Activated T-cell treated with anti-CD3 and anti-CD28 coated beads, Interleukin-2, amount 50 U/mL, for 48 hours (primary cell): ENCODE measurements at regions not wholly inside any gene's neighbourhood (a gene's known extent, or its start where the extent isn't known, plus 50 kb on each side); places are given as distances from the start of the nearest gene placed in this dataset.
"Not testable (repeated sequence)": the region's sequence is repeated elsewhere in the genome, so short reads cannot be mapped to it uniquely, and the experiment has no call there.

Source experiments
- DNase-seq, 2 experiments: peaks; one replicate each; pipeline ENCODE4 v3.0.0-alpha.2; 2020

DNA sequence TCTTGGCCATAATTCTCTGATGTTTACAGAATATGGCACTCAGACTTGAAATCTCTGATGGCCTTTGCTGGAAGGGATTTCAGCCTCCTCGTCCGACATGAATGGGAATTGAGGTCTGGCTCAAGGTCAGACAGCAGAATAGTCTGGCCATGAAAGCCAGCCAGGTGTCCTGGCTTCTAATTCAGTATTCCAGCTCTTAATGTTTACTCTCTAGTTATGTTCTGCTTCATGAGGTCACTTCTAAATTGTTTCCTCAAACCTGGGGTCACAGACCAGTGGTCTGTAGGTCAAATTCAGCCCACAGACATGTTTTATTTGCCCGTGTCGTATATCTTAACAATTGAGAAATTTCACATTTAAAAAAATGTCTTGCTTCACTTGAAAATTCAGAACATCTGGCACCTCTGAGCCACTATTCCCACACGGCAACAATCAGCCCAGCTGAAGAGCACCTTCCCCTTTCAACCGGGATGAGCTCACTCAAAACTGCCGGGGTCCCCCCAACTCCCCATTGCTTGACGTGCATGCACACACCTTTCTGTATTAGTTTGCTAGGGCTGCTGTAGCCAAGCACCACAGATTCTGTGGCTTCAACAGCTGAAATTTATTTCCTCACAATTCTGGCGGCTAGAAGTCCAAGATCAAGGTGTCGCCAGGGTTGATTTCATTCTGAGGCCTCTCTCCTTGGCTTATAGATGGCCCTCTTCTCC is 243.5 kb downstream of the ENC1 start:
- no peak for DNase-seq

DNA sequence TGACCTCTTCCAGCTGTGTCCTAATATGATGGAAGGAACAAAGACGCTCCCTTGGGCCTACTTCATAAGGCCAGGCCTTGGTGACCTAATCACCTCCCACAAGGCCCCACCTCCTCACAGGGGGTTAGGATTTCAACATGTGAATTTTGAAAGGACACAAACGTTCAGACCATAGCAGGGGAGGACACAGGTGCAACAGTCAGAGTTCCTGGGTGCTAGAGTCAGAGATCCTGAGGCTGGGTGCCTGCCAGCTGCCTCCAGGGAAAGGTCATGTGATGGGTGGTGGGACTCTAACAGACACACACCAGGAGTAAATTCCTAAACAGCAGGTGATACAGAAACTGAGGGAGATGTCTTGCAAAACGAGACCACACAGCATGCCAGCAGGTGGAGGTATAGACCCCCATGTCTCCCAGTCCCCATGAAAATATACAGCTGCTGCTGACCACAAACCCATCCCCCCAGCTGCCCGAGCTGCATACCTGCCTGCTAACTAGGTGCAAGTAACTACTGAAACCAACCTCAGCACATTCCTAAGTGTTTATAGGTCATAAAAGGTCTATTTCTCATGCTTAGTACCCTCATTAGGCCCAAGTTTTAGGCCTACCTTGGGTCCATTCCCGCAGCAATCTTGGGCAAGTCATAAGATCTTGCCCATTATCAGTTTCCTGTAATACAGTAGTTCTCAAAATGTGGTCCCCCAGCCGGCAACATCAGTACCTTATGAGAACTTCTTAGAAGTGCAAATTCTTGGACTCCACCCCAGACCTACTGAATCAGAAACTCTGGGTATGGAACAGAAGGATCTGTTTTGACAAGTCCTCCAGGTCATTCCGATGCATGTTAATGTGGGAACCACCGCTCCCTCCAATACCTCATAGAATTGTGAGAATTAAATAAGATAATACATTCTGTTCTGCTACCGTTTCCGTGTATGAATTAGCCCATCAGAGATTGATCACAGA is 245.3 kb downstream of the ENC1 start:
- no peak for DNase-seq

DNA sequence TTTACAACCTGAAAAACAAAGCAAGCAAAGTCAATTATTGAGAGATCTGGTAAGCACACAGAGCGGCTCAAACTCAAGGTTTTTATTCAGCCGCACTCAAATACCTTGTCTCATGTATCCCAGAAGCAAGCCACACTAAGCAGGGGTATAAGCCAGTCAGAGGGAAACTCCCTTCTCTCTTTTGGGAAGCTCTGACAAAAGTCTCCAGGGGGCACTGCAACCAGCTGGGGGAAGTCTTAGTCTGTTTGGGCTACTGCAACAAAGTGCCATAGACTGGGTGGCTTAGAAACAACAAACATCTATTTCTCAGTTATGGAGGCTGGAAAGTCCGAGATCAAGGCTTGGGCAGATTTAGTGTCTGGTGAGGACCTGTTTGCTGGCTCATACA is 246.0 kb downstream of the ENC1 start:
- no peak for DNase-seq

DNA sequence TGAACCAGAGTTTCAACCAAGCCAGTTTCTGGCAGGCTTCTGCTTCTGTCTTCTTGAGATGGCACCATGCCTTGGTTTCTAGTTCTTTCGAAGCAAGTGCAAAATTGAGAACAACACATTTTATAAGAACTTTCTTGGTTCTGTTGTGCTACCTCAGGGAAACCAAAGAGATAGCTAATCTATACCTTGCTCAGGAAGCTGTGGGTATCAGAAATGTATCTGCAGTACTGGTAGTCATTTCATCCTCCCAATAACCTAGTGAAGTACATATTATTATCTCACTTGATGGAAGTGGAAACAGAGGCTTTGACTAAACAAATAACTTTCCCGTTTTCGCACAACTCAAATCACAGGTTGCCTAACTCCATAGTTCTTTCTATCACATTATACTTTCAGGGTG is 246.6 kb downstream of the ENC1 start:
- DNase-seq, result no peak

DNA sequence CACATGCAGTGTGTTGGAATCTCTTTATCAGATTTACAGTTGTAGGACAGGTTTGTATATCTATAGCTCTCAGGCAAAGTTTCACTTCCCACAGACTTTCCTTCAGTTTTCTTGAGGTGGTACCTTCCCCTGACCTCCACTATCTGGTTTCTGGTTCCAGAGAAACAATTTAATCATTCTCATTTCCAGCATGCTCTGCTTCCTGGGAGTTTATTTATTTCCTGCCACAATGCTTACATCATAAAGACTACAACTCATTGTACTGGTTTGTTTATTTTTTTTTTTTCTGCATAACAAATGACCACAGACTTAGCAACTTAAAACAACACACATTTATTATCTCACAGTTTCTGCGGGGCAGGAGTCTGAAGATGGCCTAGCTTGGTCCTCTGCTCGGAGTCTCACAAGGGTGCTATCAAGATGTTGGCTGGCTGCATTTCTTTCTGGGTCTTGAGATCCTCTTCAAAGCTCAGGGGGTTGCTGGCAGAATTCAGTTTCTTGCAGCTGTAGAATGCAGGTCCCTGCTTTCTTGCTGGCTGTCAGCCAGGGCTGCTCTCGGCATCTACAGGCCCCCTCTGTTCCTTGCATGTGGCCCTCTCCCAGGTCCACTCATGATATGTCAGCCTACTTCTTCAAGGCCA is 247.7 kb downstream of the ENC1 start:
- DNase-seq, result no peak

DNA sequence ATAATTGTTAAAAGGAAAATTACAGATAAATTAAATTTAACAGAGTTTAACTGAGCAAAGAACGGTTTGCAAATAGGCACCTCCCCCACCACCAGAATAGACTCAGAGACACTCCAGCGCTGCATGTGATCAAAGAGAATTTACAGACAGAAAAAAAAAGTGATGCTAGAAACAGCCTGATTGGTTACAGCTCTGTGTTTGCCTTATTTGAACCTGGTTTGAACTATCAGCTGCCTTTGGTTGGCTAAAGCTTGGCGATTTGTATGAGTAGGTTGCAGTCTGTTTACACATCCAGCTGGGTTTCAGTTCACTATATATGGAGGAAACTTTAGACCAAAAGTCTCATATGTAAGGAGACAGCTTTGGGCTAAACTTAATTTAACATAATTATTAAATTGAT is 249.1 kb downstream of the ENC1 start:
- no peak for DNase-seq

DNA sequence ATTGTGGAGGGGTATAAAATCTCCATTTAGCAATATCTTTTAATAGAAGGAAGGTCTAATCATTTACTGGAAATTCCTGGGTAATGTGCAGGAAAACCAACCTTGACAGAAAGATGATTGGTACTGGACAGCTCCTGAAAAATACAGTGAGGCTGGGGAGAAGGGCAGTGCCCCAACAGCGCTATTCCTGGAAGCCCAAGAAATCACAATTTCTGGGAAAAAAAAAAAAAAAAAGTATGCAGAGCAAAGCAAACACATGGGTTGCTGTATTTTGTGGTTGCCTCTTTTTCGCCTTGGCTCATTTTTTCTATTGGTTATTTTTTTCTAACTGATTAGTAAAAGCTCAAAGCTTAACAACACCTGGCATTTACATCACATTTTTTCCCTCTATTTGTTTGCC is 249.7 kb downstream of the ENC1 start:
- no peak for DNase-seq

DNA sequence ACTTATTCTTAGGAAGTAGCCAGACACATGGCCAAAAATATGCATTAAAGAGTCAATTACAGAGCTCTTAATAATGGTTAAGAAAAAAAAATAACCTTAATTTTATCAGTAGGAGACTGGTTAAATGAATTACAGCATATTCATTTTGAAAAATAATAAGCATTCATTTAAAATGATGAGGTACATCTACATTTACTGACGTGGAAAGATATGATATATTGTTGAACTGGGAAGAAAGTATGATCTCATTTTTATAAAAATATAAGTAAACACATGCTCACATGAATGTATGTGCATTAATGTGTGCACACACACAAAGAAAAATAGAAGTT is 250.3 kb downstream of the ENC1 start:
- no peak for DNase-seq

DNA sequence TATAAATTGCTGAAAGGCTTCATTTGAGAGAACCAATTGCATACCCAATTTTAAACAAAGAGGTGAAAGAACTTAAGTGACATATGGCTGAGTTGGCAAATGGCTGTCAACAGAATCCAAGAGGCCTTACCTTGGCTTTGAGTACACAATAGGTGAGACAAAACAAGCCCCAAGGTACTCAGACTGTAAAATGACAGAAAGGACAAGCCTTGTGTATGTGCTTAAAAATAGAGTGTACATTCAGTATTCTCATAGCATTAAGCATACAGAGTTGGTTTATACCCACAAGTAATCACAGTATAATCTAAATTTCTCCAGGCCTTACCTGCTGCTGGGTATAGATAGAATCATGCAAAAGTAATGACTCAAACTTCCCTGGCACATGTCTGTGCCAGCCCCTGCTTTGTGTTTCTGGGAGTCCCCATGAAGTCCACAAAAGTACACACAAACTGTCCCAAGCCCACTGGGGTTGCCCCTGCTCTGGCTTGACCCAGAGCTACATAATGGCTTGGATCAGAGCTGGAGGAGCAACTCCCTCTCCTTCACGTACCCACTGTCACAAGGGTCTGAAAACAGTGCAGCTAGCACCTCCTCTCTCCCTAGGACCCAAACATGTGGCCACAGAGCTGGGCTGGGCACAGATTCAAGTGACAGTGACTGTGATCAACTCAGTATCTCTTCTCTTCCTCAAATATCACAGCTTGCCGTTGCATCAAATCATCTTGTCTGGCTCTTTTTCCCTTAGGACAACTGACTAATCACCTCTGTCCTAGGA is 250.8 kb downstream of the ENC1 start:
- no peak for DNase-seq

DNA sequence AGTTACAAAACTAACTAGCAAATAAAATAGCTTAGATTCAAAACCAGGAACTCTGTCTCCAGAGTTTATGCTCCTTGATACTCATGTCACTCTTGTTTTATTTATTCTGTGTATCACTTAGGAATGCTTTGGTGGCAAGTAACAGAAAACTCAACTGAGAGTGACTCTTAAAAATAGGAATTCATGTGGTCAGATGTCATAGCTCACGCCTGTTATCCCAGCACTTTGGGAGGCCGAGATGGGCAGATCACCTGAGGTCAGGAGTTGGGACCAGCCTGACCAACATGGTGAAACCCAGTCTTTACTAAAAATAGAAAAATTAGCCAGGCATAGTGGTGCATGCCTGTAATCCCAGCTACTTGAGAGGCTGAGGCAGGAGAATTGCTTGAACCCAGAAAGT is 252.1 kb downstream of the ENC1 start:
- not testable (repeated sequence) for DNase-seq

DNA sequence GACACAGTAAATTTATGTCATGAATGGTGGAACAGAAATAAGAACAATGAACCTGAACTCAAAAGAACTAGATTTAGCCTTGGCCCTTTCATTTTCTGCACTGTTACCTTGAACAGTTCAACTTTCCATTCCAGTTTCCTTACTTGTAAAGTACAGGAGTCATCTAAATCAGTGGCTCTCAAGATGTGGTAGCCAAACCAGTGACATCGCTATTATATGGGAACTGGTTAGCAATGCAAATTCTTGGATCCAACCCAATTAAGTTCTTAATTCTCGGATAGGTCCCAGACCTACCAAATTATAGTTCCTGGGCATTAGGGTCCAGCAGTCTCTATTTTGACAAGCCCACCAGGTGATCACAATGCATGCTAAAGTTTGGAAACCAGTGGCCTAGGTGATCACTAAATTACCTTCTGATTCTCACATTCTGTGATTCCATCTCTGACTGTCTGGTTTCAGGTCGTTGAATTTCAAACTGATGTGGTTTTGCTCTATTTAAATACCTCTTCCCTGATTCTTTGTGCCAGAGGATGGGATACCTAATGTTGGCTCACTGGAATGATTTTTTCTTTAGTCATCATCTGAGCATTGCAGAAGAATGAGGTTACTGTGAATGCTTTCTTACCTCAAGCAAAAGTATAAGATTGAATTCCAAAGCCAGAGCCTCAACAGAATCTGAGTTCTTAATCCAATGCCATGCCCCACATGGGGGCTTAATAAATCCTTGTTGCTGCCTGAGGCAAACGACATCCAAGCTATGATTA is 253.8 kb downstream of the ENC1 start:
- DNase-seq, result no peak

DNA sequence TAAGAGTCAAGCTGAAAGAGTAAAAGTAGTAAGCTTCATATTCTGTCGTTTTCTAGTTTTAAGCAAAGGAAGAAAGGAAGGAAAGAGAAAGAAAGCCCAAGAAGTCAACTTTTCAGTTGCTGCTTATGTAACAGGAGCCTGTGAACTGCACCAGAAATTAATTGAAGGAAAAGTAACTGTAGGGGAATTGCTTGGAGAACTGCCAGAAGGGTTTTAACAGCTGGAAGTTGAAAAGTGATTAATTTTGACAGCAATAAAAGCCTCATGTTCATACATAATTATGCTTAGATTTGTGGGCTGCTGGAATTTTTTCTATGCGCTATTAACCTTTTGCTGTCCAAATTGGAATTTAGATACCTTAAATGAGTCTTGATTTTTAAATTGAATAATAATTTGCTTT is 255.7 kb downstream of the ENC1 start:
- no peak for DNase-seq

DNA sequence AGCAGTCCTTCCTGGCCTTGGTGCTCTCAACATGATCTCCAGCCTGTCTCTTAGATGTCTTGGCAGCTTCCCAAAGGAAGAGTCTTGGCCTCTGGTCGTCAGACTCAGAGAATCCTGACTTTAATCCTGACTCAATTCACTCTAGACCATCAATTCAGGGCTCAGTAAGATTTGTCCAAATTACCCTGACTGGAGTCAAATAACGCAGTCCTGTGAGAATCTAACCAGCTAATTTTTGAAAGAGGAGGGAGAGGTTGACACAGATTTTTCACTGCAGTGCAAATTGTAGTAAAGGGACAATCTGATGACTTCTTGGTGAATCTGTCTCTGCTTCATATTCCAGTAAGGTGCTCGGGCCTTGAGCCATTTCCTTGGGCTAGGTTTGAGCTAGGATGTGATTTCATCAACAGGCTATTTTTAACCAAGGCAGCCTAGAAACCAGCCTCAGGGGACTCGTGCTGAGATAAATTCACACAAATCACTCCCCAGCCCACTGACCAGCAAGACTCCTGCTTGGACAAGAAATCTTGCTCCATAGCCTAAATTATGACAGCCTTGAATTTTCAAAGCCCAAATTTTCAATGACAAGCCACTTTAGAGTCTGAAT is 257.4 kb downstream of the ENC1 start:
- no peak for DNase-seq

DNA sequence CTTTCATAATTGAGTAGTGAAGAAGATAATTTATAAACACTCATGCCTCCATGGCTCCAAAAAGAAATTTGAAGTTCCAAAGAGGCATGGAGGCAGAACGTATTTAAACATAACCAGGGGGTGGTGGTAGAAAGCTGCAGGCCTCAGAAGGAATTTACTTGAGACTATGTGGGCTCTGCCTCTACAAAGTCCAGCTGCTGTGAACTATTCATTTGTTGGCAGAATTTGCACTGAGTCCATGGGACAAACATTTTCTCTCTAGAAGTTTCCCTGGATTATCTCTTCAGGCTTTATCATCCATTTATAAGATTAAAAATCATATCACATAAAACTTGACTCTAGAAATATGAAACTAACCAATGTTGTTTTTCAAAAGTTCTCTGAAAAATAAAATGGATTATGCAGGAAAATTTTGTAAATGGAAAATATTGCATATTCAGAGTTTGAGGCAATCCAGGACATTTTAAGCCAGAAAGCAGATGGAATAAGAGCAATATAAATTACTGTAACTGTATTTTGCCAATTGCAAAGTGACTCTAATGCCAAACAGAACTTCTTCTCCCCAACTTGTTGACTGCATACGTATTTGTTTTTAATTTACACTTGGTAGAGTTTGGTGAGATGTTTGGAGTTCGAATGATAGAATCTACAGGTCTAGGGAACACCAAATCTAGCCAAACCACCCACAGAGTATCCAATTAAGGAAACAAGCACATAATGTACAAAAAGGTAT is 258.2 kb downstream of the ENC1 start:
- DNase-seq, result no peak

DNA sequence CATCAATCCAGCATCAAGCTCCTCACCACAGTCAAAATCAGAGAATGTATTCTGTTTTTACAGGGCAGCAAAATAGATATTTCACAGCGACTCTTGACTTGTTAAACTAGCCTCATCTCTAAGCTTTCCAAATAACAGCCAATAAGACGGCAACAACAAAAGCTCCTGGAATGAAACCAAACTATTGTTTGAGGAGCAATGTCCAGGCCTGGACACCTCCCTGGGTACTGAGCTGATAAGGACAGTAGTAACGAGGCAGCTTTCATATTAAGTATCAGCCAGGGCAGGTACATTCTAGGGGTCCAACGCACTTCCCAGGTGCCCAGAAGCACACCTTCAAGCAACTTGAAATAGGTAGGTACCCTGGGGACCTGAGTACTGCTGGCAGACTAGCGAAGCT is 260.3 kb downstream of the ENC1 start:
- DNase-seq, result no peak

DNA sequence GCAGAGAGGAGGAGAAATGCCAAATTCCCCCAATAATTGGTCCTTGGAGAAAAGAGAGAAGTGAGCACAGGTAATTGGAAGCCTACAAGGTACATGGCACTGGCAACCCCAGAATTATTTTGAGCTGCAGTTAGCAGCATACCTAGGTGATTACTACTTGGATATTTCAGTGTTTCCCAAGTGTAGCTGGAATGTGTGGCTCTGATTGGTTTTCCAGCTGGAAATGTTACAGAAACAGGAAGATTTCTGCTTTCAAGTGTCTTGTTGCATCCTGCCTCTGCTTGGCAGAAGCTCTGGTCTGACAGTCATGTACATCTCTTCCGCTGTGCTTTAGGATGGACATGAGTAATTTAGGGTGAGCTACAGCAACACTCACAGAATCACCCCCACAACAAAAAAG is 262.1 kb downstream of the ENC1 start:
- no peak for DNase-seq

DNA sequence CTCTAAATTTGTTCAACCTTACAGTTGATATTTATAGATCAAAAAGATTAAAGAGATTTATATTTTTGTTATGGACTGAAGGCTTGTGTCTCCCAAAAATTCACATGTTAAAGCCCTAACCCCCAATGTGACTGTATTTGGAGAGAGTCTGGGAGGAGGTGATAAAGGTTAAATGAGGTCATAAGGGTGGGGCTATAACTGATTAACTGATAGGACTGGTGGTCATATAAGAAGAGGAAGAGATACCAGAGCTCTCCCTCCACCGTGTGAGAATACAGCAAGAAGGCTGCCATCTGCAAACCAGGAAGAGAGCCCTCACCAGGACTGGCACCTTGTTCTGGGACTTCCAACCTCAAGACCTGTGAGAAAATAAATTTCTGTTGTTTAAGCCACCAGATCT is 264.3 kb downstream of the ENC1 start:
- no peak for DNase-seq

DNA sequence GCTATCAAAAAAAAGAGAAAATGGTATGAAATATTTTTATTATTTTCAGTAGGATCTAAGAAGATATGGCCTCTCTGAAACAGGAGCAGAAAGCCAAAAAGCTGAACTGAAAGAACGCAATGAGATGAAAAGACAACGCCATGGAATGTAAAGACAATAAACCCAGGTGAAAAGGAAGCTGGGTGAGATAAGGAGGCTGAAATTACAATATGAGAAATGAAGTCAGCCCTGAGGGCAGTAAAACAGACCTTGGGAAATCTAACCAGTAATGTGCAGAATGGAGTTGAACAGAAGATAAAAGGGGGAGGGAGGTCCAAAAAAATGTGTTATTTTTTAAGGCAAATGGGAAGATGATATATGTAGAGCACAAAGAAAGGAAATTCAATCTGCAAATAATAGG is 265.3 kb downstream of the ENC1 start:
- no peak for DNase-seq

DNA sequence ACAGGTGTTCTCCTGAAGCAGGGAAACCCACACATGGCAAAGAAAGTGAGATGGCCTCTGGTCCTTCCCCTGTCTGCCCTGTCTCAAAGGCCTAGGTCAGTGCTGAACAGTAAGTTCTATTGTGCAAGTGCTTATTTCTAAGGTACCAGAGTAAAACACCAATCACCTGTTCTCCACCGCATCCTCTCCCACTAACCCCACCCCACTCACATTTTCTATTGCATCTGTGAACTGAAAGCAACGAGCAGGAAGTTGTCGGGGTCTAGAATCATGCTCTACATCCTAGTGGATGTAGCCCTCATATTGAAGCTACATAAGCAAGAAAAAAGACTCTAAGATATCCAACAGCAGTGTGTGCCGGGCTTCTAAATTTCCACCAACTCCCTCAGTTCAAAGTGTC is 265.9 kb downstream of the ENC1 start:
- DNase-seq, result no peak

DNA sequence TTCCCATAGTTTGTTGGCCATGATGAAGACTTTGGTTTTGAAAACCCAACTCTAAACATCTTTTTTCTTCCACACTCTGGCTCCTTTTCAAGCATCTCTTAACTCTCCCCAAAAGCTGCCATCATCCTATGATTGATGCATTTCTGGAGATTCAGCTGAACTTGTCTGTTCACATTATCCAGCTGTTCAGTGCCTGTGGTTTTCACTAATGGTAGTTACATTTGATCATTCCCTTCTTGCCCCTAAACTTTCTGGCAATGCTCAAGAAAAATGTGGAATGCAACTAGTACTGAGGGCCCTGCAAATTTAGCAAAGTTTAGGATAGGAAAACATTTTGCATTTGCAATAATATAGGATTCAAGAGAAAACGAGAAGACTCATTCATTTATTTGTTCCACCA is 267.5 kb downstream of the ENC1 start:
- no peak for DNase-seq

DNA sequence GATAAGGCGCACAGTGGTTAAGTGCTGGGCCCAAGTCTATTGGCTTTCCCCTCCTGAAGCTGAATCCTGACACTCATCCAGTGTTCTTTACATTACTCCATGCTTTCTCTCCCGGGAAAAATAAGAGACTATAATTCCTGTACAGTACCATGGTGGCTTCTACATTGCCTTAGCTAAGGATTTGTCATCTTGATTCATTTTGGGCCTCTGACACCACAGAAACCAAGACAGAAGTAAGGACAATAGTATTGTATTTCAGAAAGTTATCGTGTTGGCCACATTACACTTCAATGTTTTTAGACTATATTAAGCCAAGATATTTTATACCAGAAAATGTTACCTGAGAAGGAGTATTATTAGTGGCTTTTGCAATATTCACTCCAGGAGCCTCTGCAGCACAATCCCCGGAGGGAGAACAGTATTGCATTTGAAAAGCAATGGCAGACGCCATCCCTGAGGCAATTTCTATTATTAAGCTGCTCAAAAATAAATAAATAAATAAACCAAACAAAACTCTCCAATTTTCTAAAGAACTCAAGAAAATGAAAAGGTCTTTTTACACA is 267.9 kb downstream of the ENC1 start:
- no peak for DNase-seq
